OCI-LY3 (cell line): ENCODE measurements at regions not wholly inside any gene's neighbourhood (a gene's known extent, or its start where the extent isn't known, plus 50 kb on each side); places are given as distances from the start of the nearest gene placed in this dataset.

Source experiments
- CTCF ChIP-seq: fragments of 200-600, 300-600 bp; sonication (generic); IDR thresholded peaks from 2 replicates; pipeline ENCODE4 v1.5.1; 2014; ENCODE audit warnings: antibody characterized with exemption, low read length, low read depth
- EZH2phosphoT487 ChIP-seq: fragments of 200-600 bp; shearing (Covaris generic); IDR thresholded peaks from 2 replicates; pipeline ENCODE4 v1.6.1; 2018; ENCODE audit warnings: antibody characterized with exemption, mixed run types, low read depth

GRCh38 chr4:81684352-81684751, 212.6 kb upstream of the RASGEF1B start:
- no peak for TF ChIP-seq CTCF
- no peak for TF ChIP-seq EZH2phosphoT487
